GM23248 (cell line): ENCODE measurements at regions not wholly inside any gene's neighbourhood (a gene's known extent, or its start where the extent isn't known, plus 50 kb on each side); places are given as distances from the start of the nearest gene placed in this dataset.

ENCODE experiments used
- DNase-seq: peaks from one replicate; pipeline ENCODE4 v3.0.0-alpha.2; 2015
- H2AFZ ChIP-seq: fragments of 200-600 bp; sonication (generic); 2 replicates; pipeline ENCODE4 v1.6.1; 2016; ENCODE audit warnings: antibody characterized with exemption
- H3F3A ChIP-seq: fragments of 200-600 bp; sonication (generic); 2 replicates; pipeline ENCODE4 v1.6.1; 2016; ENCODE audit warnings: mild to moderate bottlenecking, antibody characterized with exemption, mixed run types; ENCODE audit not compliant: insufficient read depth
- H3K27ac ChIP-seq: fragments of 200-600 bp; sonication (generic); 2 replicates; pipeline ENCODE4 v1.5.1; 2016; ENCODE audit warnings: mild to moderate bottlenecking
- H3K27me3 ChIP-seq: fragments of 200-600 bp; sonication (generic); replicated peaks from 2 replicates; pipeline ENCODE4 v1.6.1; 2016; ENCODE audit warnings: mild to moderate bottlenecking; ENCODE audit not compliant: insufficient read depth
- H3K36me3 ChIP-seq: fragments of 200-600 bp; sonication (generic); 2 replicates; pipeline ENCODE4 v1.6.1; 2016; ENCODE audit warnings: low read depth, mild to moderate bottlenecking
- H3K4me1 ChIP-seq: fragments of 200-600 bp; sonication (generic); 2 replicates; pipeline ENCODE4 v1.6.1; 2016; ENCODE audit warnings: mild to moderate bottlenecking; ENCODE audit not compliant: insufficient read depth
- H3K4me2 ChIP-seq: fragments of 200-600 bp; sonication (generic); one replicate; pipeline ENCODE4 v1.6.1; 2016; ENCODE audit warnings: mild to moderate bottlenecking; ENCODE audit not compliant: unreplicated experiment
- H3K4me3 ChIP-seq: fragments of 200-600 bp; sonication (generic); 2 replicates; pipeline ENCODE4 v1.5.1; 2016; ENCODE audit warnings: mild to moderate bottlenecking
- H3K79me2 ChIP-seq: fragments of 200-600 bp; sonication (generic); 2 replicates; pipeline ENCODE4 v1.6.1; 2016; ENCODE audit warnings: mild to moderate bottlenecking; ENCODE audit not compliant: insufficient read depth
- H3K9ac ChIP-seq: fragments of 200-600 bp; sonication (generic); 2 replicates; pipeline ENCODE4 v1.6.1; 2016; ENCODE audit warnings: mild to moderate bottlenecking
- H3K9me2 ChIP-seq: fragments of 200-600 bp; sonication (generic); 2 replicates; pipeline ENCODE4 v1.6.1; 2016; ENCODE audit warnings: mixed run types, mild to moderate bottlenecking, moderate library complexity; ENCODE audit not compliant: insufficient read depth
- H3K9me3 ChIP-seq: fragments of 200-600 bp; sonication (generic); one replicate; pipeline ENCODE4 v1.6.1; 2017; ENCODE audit warnings: low read depth
- H4K20me1 ChIP-seq: fragments of 200-600 bp; sonication (generic); 2 replicates; pipeline ENCODE4 v1.6.0; 2016; ENCODE audit not compliant: insufficient read depth
- EZH2 ChIP-seq: fragments of 200-600 bp; sonication (generic); IDR thresholded peaks from 2 replicates; pipeline ENCODE4 v1.6.1; 2018; ENCODE audit warnings: antibody characterized with exemption, mild to moderate bottlenecking; ENCODE audit not compliant: insufficient read depth, poor library complexity, severe bottlenecking
- EZH2phosphoT487 ChIP-seq: fragments of 200-600 bp; sonication (generic); IDR thresholded peaks from 2 replicates; pipeline ENCODE4 v1.6.1; 2018; ENCODE audit warnings: antibody characterized with exemption, moderate library complexity, mild to moderate bottlenecking, low read depth; ENCODE audit not compliant: insufficient read depth
- WGBS, 2 experiments: methylation state at CpG; one replicate each; pipeline ENCODE4 v1.1.6; 2015 to 2017; ENCODE audit warnings: low lambda C conversion rate in 2 of 2, low coverage in 1 of 2; ENCODE audit errors: missing lambda C conversion rate in 2 of 2; 5-methylcytosine and 5-hydroxymethylcytosine counted together
- in situ Hi-C: fragments of 300-500 bp; cut with MboI; formaldehyde crosslinking; loops from 2 replicates; pipeline ENCODE4 v1.15.0; 2020

DNA sequence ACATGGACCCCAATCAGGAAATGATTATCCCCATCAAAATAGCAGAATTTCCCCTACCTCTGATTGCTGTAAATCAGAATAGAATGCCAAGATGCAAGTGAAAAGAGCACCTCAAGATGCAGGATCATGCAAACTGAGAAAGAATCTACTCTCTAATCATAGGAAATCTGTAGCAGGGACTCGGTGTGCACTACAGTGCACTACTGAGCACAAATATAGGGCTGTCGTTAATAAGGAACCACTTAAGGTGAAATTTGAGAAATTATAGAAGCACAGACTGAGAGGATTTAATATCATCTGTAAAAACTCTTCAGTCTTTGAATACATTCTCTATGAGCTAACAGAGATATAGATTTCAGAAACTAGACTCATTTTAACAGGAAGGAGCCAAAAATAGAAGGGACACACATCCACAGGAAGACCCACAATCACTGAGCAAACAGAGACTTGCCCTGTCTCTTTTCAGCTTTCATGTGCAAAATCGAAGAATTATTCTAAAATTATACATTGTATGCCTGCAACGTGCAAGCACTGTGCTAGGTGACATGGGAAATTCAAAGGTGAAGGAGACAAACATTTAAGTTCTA is 278.3 kb downstream of the HIVEP2 start:
- H3K4me3 ChIP-seq = no peak overlapping the region
- DNase-seq = no peak
- H4K20me1 ChIP-seq = no peaks in the 10 kb centered on the region
- H3K9ac ChIP-seq = no peak overlapping the region
- TF ChIP-seq EZH2 (no peak), EZH2phosphoT487 (no peak)
- H3K79me2 ChIP-seq = no peaks in the 10 kb centered on the region
- H2AFZ ChIP-seq = no peak overlapping the region
- no peak overlapping the region for H3K4me2 ChIP-seq
- H3K27me3 ChIP-seq = no peaks in the 10 kb centered on the region
- H3K9me2 ChIP-seq = no peaks in the 10 kb centered on the region
- WGBS, 2 experiments = 40 to 49% methylated on average over 4 of the region's 4 CpGs
- H3F3A ChIP-seq = no peaks in the 10 kb centered on the region
- H3K27ac ChIP-seq = no peak overlapping the region
- in situ Hi-C loops = no loop called here
- no peaks in the 10 kb centered on the region for H3K9me3 ChIP-seq
- H3K36me3 ChIP-seq = no peaks in the 10 kb centered on the region
- H3K4me1 ChIP-seq = no peaks in the 10 kb centered on the region

DNA sequence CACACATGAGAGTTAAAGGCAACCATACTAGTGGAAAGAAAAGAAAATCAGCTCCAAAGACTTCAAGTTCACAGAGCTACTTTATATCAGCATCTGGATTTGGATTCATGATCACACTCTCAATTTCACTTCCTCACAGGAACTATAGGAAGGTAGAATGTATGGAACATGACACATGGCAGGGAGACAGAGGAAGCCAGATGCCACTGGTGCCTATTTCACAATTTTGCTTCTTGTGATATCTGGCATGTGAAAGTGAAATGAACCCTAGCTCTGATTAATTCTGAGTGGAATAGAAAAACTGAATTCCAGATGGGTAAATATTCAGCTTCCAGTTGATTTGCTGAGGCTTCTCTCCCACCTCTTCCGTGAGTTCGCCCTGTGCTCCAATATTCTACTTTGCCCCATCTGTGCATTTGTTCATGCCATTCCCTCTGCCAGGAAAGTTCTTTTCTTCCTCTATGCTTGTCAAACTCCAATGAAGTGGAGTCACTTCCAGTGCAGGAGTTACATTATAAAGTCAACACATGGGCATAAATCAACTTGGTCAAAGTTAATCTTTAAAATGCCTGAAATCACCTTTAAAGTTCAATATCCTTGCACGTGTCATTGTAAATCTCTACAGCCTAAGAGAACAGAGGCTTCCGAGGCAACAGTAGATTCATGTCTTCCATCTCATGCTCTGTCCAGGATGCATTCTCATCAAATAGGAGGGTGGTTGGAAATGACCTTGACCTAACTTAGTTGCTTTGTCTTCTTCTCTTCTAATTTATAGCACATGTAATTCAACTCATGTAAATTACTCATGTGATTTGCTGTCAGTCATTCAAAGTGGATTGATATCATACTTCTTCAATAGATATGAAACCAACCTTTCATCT is 275.3 kb downstream of the HIVEP2 start:
- Histone ChIP-seq H3K9me2 (no peaks in the 10 kb centered on the region), H3K9ac (no peak overlapping the region), H2AFZ (no peak overlapping the region), H3K27ac (no peak overlapping the region), H3K27me3 (0 out of 2 replicates have a peak, but pooled peaks cover 15% of the 10 kb centered on the region), H3K79me2 (no peaks in the 10 kb centered on the region), H4K20me1 (no peaks in the 10 kb centered on the region), H3K4me1 (no peaks in the 10 kb centered on the region), H3F3A (no peaks in the 10 kb centered on the region), H3K9me3 (no peaks in the 10 kb centered on the region), H3K36me3 (no peaks in the 10 kb centered on the region), H3K4me2 (no peak overlapping the region), H3K4me3 (no peak overlapping the region)
- 85 to 86% methylated on average over 4 of the region's 4 CpGs for WGBS, 2 experiments
- no peak for DNase-seq
- no peak for TF ChIP-seq EZH2phosphoT487
- TF ChIP-seq EZH2 = no peak
- in situ Hi-C loops = loop anchor here (10.0 kb wide), 1 partner anchor 105 kb away; no protein-coding TSS in a partner anchor

DNA sequence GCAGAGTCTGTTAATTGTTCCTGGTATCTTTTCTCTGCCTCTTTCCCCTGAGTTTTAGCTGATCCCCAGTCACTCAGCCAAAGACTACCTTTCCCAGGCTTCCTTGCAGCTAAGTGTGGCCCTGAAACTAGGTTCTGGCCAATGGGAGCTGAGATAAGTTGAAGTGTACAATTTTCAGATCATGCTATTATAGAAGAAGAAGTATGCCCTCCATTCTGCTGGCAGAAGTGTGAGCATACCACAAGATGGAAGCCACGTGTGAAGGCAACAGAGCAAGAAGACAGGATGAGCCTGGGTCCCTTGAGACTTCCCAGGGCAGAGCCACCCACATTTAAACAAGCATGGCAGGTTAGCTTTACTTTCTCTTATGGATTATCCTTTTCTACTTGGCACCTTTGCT is 273.2 kb downstream of the HIVEP2 start:
- Histone ChIP-seq H3K9me2 (no peaks in the 10 kb centered on the region), H3K4me2 (no peak overlapping the region), H3K4me3 (no peak overlapping the region), H3K27me3 (peaks cover 33% of the 10 kb centered on the region; the same call in 1 of the 2 replicates), H3K9ac (no peak overlapping the region), H3F3A (no peaks in the 10 kb centered on the region), H3K4me1 (no peaks in the 10 kb centered on the region), H3K9me3 (no peaks in the 10 kb centered on the region), H4K20me1 (no peaks in the 10 kb centered on the region), H3K79me2 (no peaks in the 10 kb centered on the region), H3K27ac (no peak overlapping the region), H2AFZ (no peak overlapping the region), H3K36me3 (no peaks in the 10 kb centered on the region)
- in situ Hi-C loops = loop anchor here (10.0 kb wide), 1 partner anchor 107 kb away; no protein-coding TSS in a partner anchor
- WGBS, 2 experiments = 41 to 56% methylated on average over 1 of the region's 1 CpG
- TF ChIP-seq EZH2 = no peak
- TF ChIP-seq EZH2phosphoT487 = no peak
- no peak for DNase-seq

DNA sequence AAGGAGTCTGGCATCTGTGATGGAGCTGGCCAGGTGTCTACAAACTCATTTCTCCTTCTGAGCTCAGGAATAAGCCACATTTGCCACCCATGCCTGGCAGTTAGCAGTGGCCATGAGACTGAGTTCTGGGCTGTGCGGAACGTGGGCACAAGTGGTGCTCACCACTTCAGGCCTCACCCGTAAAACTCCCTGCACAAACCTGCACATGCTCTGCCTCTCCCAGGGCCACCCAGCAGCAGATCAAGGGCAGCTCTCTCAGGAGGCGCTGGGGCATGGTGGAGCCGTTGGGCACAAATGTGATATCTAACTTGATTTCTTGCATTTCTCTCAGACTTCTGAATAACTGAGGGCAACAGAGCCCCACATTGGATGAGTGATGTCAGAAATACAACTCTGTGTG is 269.5 kb downstream of the HIVEP2 start:
- H3K9ac ChIP-seq = no peak overlapping the region
- H3K4me2 ChIP-seq = no peak overlapping the region
- no peak overlapping the region for H3K27ac ChIP-seq
- H3K27me3 ChIP-seq = peaks cover 36% of the 10 kb centered on the region; the same call in 1 of the 2 replicates
- no peak overlapping the region for H3K4me3 ChIP-seq
- TF ChIP-seq EZH2phosphoT487 = no peak
- TF ChIP-seq EZH2 = no peak
- DNase-seq = no peak
- no peaks in the 10 kb centered on the region for H3K36me3 ChIP-seq
- H3F3A ChIP-seq = no peaks in the 10 kb centered on the region; the same call in 1 of the 2 replicates
- no peaks in the 10 kb centered on the region for H3K9me3 ChIP-seq
- H2AFZ ChIP-seq = no peak overlapping the region
- no peaks in the 10 kb centered on the region for H3K79me2 ChIP-seq
- 76 to 84% methylated on average over 5 of the region's 5 CpGs for WGBS, 2 experiments
- H3K9me2 ChIP-seq = no peaks in the 10 kb centered on the region
- in situ Hi-C loops = loop anchor here (10.0 kb wide), 1 partner anchor 111 kb away; no protein-coding TSS in a partner anchor
- no peaks in the 10 kb centered on the region for H4K20me1 ChIP-seq
- H3K4me1 ChIP-seq = peaks cover 8% of the 10 kb centered on the region
